Activated CD4-positive, alpha-beta memory T cell treated with anti-CD3 and anti-CD28 coated beads, Interleukin-2, amount 10 ng/mL, durations not matched to agents 7 days and 5 days (primary cell): ENCODE measurements at regions not wholly inside any gene's neighbourhood (a gene's known extent, or its start where the extent isn't known, plus 50 kb on each side); places are given as distances from the start of the nearest gene placed in this dataset.

ENCODE experiments used
- CTCF ChIA-PET: fragments of 350-600 bp; sonication (Branson Sonifier 250); formaldehyde crosslinking; loops from one replicate; lab custom pipeline; 2021; ENCODE audit warnings: antibody characterized with exemption, inconsistent platforms; lab: Charles Lee
- POLR2A ChIA-PET: fragments of 350-600 bp; sonication (Branson Sonifier 250); formaldehyde crosslinking; loops from one replicate; lab custom pipeline; 2021; ENCODE audit warnings: antibody characterized with exemption; lab: Charles Lee
- DNase-seq: peaks from one replicate; pipeline ENCODE4 v3.0.0-alpha.2; 2020
- H3K27ac Mint-ChIP-seq: one replicate; pipeline ENCODE4 v1.8.0; 2021; ENCODE audit warnings: mild to moderate bottlenecking, mixed read lengths
- H3K27me3 Mint-ChIP-seq: one replicate; pipeline ENCODE4 v1.8.0; 2021; ENCODE audit warnings: mixed read lengths
- H3K36me3 Mint-ChIP-seq: one replicate; pipeline ENCODE4 v1.8.0; 2021; ENCODE audit warnings: low read depth, mixed read lengths
- H3K4me1 Mint-ChIP-seq: one replicate; pipeline ENCODE4 v1.8.0; 2021; ENCODE audit warnings: mixed read lengths
- H3K4me3 Mint-ChIP-seq: one replicate; pipeline ENCODE4 v1.8.0; 2021; ENCODE audit warnings: mild to moderate bottlenecking, mixed read lengths
- H3K9me3 Mint-ChIP-seq: one replicate; pipeline ENCODE4 v1.8.0; 2021; ENCODE audit warnings: mixed read lengths

DNA sequence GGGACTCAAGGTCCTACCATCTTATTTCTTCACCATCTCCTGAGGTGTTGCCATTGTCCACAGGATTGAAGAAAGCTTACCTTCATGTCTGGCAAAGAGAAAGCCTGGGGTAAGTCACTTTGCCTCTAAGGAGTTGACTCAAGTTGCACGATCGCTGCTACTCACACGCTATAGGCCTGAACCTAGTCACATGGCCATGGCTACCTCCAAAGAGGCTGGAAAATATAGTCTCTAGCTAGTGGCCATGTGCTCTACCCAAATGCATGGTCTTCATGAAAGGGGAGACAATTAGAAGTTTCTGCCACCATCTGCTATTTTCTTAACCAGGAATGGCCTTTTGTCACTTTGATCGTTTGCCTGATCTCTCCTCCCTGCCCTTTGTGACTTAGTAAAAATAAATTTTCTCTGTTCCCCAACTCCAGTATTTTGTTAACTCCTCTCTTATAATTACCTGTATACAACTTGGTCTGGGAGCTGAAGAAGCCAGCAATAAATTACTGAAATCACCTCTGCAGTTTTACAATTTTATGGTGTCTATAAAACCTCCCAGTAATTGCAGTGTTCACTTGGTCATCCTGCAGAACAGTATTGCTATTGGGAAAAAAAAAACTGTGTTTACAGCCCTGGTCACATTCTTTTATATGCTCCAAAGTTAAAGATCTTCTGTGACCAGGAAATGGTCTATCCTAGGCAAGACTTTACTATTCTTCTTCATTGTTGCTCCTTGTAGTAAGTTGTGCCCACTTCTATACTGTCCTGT lies 126.7 kb upstream of the TSPAN5 start:
- Mint-ChIP-seq H3K4me3 (no peak overlapping the region), H3K27ac (no peak overlapping the region), H3K4me1 (no peaks in the 10 kb centered on the region), H3K27me3 (peaks cover 2% of the 10 kb centered on the region), H3K36me3 (no peaks in the 10 kb centered on the region), H3K9me3 (no peaks in the 10 kb centered on the region)
- DNase-seq: no peak
- ChIA-PET POLR2A (no interaction called here), CTCF (no interaction called here)

DNA sequence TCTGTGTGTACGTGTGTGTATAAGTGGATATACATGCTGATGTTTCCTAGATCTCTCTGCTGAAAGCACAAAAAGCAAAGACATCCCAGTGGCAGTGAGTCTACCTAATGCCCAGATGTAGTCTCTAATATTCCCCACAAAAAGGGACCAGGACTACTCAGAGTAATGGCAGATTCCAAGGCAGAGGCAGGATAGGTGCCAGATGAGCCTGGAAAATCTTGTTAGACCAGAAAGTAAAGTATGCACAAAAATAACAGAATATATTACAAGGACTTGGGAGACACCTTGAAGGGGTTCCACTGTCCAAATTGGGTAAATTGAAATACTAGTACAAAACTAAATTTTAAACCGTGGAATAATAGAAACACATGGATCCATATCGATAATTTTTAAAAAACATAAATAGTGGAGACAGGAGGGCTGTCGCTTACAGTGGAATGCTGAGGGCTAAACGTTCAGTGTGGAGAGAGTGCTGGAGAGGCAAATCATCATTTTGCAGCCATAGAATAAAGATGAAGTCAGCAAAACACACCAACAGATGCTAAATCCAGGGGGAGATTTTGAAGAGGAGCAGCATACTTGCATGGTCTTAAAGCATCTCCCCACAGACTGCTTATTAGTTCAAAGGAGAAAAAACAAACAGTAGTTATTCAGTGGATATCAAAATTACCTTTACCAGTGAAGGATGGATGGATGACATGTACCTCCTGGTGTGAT lies 123.4 kb upstream of the TSPAN5 start:
- Mint-ChIP-seq H3K9me3 (no peaks in the 10 kb centered on the region), H3K27me3 (peaks cover 2% of the 10 kb centered on the region), H3K36me3 (no peaks in the 10 kb centered on the region), H3K4me3 (no peak overlapping the region), H3K27ac (no peak overlapping the region), H3K4me1 (no peaks in the 10 kb centered on the region)
- POLR2A ChIA-PET: no interaction called here
- CTCF ChIA-PET: no interaction called here
- no peak for DNase-seq

DNA sequence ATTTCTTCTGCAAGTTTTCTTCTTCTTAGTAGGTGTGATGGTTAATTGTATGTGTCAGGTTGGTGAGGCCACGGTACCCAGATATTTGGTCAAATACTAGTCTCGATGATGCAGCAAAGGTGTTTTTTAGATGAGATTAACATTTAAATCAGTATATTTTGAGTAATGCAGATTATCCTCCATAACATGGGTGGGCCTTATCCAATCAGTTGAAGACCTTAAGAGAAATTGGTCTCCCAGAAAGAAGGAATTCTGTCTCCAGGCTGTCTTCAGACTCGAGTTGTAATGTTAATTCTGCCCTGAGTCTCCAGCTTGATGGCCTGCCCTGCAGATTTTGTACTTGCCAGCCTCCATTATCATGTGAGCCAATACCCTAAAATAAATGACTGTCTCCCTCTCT lies 122.5 kb upstream of the TSPAN5 start:
- ChIA-PET CTCF (no interaction called here), POLR2A (no interaction called here)
- H3K4me1 Mint-ChIP-seq: no peaks in the 10 kb centered on the region
- H3K27ac Mint-ChIP-seq: no peak overlapping the region
- H3K27me3 Mint-ChIP-seq: peaks cover 2% of the 10 kb centered on the region
- H3K4me3 Mint-ChIP-seq: no peak overlapping the region
- no peaks in the 10 kb centered on the region for H3K9me3 Mint-ChIP-seq
- no peaks in the 10 kb centered on the region for H3K36me3 Mint-ChIP-seq
- DNase-seq: no peak

DNA sequence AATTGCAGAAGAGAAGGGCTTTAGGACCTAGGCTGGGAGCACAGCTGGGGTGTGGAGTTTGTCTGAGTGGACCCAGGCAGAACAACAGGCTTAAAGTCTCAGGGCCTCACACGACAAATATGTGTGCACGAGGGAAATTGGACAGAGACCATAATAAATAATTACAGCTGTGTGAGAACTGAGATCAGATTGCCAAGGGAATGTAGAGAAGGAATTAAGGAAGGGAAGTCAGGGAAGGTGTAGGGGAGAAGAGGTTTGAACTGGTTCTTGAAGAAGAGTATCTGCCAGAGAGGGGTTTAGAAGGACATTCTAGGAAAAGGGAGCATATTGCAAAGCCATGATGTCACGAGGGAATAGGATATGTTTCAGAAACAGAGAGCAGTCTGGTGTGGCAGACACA lies 120.7 kb upstream of the TSPAN5 start:
- CTCF ChIA-PET: no interaction called here

DNA sequence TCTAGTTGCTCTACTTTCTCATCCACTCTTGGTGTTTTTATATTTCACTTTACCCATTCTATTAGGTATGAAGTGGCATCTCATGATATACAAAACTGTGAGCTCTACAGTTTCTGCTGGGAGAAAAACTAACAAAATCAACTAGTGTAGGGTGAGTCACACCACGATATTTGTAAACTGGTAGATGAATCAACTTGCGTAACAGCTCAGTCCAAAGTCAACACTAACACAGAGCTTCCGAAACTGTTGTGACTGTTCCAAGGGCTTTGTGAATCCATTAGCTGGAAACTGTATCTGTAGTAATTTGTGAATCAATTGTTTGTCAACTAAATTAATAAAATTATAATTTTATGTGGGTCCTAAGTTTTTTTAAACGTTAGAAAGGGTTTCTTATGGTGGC lies 119.8 kb upstream of the TSPAN5 start:
- ChIA-PET POLR2A (no interaction called here), CTCF (no interaction called here)
- no peaks in the 10 kb centered on the region for H3K9me3 Mint-ChIP-seq
- H3K4me3 Mint-ChIP-seq: no peak overlapping the region
- peaks cover 2% of the 10 kb centered on the region for H3K27me3 Mint-ChIP-seq
- DNase-seq: no peak
- no peak overlapping the region for H3K27ac Mint-ChIP-seq
- H3K36me3 Mint-ChIP-seq: no peaks in the 10 kb centered on the region
- no peaks in the 10 kb centered on the region for H3K4me1 Mint-ChIP-seq

More for the DNA sequence above, 120.7 kb upstream of the TSPAN5 start:
- Mint-ChIP-seq H3K36me3 (no peaks in the 10 kb centered on the region), H3K27me3 (peaks cover 2% of the 10 kb centered on the region), H3K4me3 (no peak overlapping the region), H3K4me1 (no peaks in the 10 kb centered on the region), H3K27ac (no peak overlapping the region), H3K9me3 (no peaks in the 10 kb centered on the region)
- DNase-seq: no peak
- POLR2A ChIA-PET: no interaction called here

DNA sequence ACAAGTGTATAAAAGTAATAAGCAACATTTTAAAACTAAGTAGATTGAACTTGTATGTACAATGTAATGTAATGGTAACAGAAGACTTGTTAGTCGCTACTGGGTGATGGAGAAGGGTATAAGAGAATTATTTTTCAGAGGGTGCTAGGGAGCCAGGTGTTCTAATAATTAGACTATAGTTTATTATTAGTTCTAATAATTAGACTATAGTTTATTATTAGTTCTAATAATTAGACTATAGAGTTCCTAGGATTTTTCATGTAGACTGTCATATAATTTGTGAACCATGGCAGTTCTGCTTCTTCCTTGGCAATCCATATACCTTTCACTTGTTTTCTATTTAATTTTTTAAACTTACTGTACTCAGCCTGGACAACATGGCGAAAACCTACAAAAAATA lies 117.3 kb upstream of the TSPAN5 start:
- POLR2A ChIA-PET: no interaction called here
- no peak overlapping the region for H3K27ac Mint-ChIP-seq
- CTCF ChIA-PET: no interaction called here
- no peak overlapping the region for H3K4me3 Mint-ChIP-seq
- no peaks in the 10 kb centered on the region for H3K4me1 Mint-ChIP-seq
- H3K9me3 Mint-ChIP-seq: no peaks in the 10 kb centered on the region
- H3K27me3 Mint-ChIP-seq: peaks cover 2% of the 10 kb centered on the region
- DNase-seq: no peak
- H3K36me3 Mint-ChIP-seq: no peaks in the 10 kb centered on the region

DNA sequence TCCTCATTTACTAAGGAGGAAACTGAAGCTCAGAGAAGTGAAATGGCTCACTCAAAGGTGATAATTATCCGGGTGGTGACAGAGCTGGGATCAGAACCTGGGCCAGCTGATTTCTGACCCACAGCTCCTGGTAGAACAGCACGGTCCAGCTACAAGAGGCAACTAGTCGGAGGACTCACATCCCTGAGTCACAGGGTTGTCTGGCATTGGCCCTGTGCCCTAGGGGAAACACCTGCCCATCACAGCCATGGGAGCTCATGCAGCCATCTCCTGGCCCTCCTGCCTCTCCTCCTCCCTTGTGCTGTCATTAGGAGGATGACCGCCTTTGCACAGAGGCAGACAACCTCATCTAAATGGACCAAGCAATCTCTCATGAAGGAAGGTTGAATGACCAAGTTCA lies 115.2 kb upstream of the TSPAN5 start:
- ChIA-PET POLR2A (no interaction called here), CTCF (no interaction called here)
- H3K4me3 Mint-ChIP-seq: no peak overlapping the region
- H3K27ac Mint-ChIP-seq: no peak overlapping the region
- H3K27me3 Mint-ChIP-seq: no peaks in the 10 kb centered on the region
- no peak for DNase-seq
- no peaks in the 10 kb centered on the region for H3K36me3 Mint-ChIP-seq
- no peaks in the 10 kb centered on the region for H3K4me1 Mint-ChIP-seq
- peaks cover under 1% of the 10 kb centered on the region for H3K9me3 Mint-ChIP-seq

DNA sequence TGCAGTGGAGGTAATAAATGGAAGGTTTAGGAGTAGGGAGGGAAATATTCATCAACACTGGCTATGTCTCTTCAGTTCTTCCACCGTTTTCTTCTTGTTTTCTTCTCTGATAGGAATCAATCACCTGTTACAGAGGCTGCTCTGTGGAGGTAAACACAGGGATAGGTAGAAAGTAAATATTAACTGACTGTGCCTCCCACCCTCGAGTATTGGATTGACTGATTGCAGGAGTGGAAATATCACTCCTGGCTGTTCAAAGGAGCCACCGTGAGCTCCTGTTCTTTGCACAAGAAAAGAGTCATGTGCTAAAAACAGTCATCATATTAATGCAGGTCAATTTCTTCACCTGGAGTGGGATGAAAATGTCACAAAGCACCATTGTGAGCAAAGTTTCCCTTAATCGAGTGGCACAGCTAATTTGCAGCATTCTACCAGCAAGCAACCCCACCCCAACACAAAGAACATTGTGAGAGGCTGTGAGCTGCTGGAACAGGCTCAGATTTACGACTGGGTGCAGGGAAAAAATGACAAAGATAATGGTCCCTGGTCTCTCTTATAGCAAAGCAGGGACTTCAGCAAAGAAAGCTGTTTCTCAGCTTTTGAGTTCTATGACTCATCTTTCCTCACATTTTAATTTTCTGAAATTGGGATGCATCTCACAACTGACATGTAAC lies 113.7 kb upstream of the TSPAN5 start:
- DNase-seq: no peak
- H3K9me3 Mint-ChIP-seq: peaks cover 4% of the 10 kb centered on the region
- H3K27me3 Mint-ChIP-seq: no peaks in the 10 kb centered on the region
- no peak overlapping the region for H3K4me3 Mint-ChIP-seq
- no peaks in the 10 kb centered on the region for H3K4me1 Mint-ChIP-seq
- ChIA-PET CTCF (no interaction called here), POLR2A (no interaction called here)
- H3K36me3 Mint-ChIP-seq: no peaks in the 10 kb centered on the region
- no peak overlapping the region for H3K27ac Mint-ChIP-seq

DNA sequence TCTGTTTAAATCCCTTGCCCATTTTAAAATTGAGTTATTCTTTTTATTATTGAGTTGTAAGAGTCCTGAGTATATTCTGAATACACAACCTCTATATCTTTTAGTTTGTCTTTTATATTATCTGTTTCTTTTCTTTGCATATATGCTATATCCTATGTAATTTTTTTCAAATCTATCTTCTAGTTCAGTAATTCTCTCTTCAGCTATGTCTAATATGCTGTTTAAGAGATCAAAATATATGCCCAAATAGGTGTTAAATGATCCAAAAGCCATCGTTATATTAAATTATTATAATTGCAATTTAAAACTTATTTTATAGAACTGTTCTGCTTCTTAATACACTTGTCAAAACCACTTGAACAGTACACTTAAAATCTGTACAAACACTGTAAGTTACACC lies 107.4 kb upstream of the TSPAN5 start:
- no peak overlapping the region for H3K27ac Mint-ChIP-seq
- H3K4me3 Mint-ChIP-seq: no peak overlapping the region
- POLR2A ChIA-PET: no interaction called here
- peaks cover 5% of the 10 kb centered on the region for H3K27me3 Mint-ChIP-seq
- H3K9me3 Mint-ChIP-seq: peaks cover 8% of the 10 kb centered on the region
- H3K36me3 Mint-ChIP-seq: no peaks in the 10 kb centered on the region
- no peak for DNase-seq
- CTCF ChIA-PET: no interaction called here
- no peaks in the 10 kb centered on the region for H3K4me1 Mint-ChIP-seq

DNA sequence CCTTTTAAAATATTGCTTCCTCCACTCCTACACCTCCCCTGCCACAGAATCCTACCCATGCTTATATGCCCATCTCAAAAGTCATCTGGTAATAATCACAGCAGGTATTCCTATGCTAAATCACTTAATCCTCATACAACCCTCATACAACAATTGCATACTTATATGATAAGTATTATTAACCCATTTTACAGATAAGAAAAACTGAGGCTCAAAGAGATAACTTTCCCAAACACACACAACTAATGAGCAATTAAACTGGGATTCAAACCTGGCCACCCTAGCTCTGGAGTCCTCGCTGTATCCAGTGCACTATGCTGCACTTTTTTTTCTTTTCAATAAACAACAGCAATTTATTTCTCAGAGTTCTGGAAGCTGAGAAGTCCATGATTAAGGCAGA lies 99.8 kb upstream of the TSPAN5 start:
- Mint-ChIP-seq H3K36me3 (no peaks in the 10 kb centered on the region), H3K4me3 (no peak overlapping the region), H3K4me1 (no peaks in the 10 kb centered on the region), H3K27me3 (no peaks in the 10 kb centered on the region), H3K9me3 (no peaks in the 10 kb centered on the region), H3K27ac (no peak overlapping the region)
- ChIA-PET CTCF (interaction anchor here (0.6 kb wide), 1 partner anchor 12 kb away, joined by 3 read pairs; no protein-coding TSS in a partner anchor), POLR2A (no interaction called here)
- no peak for DNase-seq

DNA sequence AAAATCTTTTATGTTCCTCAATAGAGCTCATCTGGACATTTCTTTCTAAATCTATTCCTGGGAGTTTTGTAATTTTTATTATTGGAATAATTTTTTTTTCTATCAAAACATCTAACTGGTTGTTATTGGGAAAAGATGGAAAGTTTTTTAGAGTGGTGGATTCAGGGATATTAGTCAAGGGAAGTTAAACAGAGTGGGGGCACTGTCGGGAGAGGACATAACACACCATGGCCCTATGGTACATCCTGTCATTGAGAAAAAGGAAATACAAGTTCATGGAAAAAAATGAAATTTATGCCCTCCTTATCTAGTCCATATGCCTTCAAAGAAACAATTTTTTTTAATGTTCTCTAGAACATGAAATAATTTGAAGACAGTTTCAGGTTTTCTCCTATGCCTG lies 96.3 kb upstream of the TSPAN5 start:
- no peaks in the 10 kb centered on the region for H3K9me3 Mint-ChIP-seq
- H3K36me3 Mint-ChIP-seq: no peaks in the 10 kb centered on the region
- ChIA-PET CTCF (no interaction called here), POLR2A (no interaction called here)
- no peak overlapping the region for H3K4me3 Mint-ChIP-seq
- no peak overlapping the region for H3K27ac Mint-ChIP-seq
- H3K4me1 Mint-ChIP-seq: no peaks in the 10 kb centered on the region
- no peaks in the 10 kb centered on the region for H3K27me3 Mint-ChIP-seq
- DNase-seq: no peak

DNA sequence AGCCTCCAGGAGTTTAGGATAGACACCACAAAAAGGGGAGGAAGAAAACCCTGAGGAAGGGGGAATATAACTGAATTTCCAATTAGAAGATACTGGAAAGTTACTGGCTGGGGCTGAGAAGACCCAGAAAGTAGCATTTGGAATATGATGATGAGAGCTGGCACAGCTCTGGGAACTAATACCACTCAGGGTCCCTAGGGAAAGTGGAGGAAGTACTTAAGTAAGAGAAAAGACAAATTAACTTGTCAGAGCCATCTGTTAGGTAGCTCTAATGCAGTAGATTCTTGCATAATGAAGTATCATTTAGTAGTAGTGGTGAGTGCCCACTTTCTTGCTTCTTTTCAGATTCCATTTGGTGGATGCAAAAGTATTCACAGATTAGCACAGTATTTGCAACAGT lies 90.8 kb upstream of the TSPAN5 start:
- no peaks in the 10 kb centered on the region for H3K36me3 Mint-ChIP-seq
- no peak for DNase-seq
- CTCF ChIA-PET: no interaction called here
- H3K9me3 Mint-ChIP-seq: no peaks in the 10 kb centered on the region
- POLR2A ChIA-PET: no interaction called here
- H3K27me3 Mint-ChIP-seq: no peaks in the 10 kb centered on the region
- no peak overlapping the region for H3K4me3 Mint-ChIP-seq
- H3K4me1 Mint-ChIP-seq: no peaks in the 10 kb centered on the region
- no peak overlapping the region for H3K27ac Mint-ChIP-seq

DNA sequence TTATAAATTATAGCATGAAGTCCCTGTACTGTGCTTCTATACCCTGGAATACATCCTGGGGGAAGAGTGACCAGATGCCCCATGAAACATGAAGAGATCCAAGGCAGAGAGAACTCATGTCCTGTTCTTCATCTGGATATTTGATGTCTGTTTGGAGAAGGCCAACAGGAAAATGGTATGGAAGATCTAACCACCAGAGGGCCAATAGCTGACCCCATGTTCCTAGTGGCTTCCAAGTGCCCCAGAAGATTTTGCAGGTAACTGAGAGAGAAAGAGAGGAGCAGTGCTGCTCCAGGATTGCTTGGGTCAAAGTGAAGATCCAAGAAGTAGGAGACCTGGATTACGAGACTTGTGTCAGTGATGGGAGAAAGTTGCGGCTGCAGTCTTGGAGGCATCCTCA lies 90.2 kb upstream of the TSPAN5 start:
- Mint-ChIP-seq H3K27me3 (no peaks in the 10 kb centered on the region), H3K9me3 (no peaks in the 10 kb centered on the region), H3K4me3 (no peak overlapping the region), H3K36me3 (no peaks in the 10 kb centered on the region), H3K4me1 (no peaks in the 10 kb centered on the region), H3K27ac (no peak overlapping the region)
- DNase-seq: no peak
- CTCF ChIA-PET: no interaction called here
- POLR2A ChIA-PET: no interaction called here
